SU-DHL-6 (cell line): ENCODE measurements at regions not wholly inside any gene's neighbourhood (a gene's known extent, or its start where the extent isn't known, plus 50 kb on each side); places are given as distances from the start of the nearest gene placed in this dataset.

Source experiments
- EZH2phosphoT487 ChIP-seq: fragments of 200-600 bp; sonication (generic), shearing (Covaris generic); conservative IDR thresholded peaks from 2 replicates; pipeline ENCODE4 v1.6.1; 2018; ENCODE audit warnings: mild to moderate bottlenecking, antibody characterized with exemption, low read length, moderate library complexity, mixed read lengths
- TF ChIP-seq, protein P1 (sequence below): fragments of 200-600 bp; sonication (generic); IDR thresholded peaks from one replicate; pipeline ENCODE4 v1.5.1; 2017; ENCODE audit warnings: antibody characterized with exemption, mild to moderate bottlenecking, low read length, moderate library complexity; ENCODE audit not compliant: insufficient read depth, poor library complexity, severe bottlenecking

GRCh38 chrX:16002185-16002584, 121.2 kb upstream of the GRPR start:
- TF ChIP-seq, protein P1, sequence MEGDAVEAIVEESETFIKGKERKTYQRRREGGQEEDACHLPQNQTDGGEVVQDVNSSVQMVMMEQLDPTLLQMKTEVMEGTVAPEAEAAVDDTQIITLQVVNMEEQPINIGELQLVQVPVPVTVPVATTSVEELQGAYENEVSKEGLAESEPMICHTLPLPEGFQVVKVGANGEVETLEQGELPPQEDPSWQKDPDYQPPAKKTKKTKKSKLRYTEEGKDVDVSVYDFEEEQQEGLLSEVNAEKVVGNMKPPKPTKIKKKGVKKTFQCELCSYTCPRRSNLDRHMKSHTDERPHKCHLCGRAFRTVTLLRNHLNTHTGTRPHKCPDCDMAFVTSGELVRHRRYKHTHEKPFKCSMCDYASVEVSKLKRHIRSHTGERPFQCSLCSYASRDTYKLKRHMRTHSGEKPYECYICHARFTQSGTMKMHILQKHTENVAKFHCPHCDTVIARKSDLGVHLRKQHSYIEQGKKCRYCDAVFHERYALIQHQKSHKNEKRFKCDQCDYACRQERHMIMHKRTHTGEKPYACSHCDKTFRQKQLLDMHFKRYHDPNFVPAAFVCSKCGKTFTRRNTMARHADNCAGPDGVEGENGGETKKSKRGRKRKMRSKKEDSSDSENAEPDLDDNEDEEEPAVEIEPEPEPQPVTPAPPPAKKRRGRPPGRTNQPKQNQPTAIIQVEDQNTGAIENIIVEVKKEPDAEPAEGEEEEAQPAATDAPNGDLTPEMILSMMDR, result no peak
- no peak for TF ChIP-seq EZH2phosphoT487
